DMS 273 treated with DMSO at 0.1 percent for 48 hours (cell line): ENCODE measurements at regions not wholly inside any gene's neighbourhood (a gene's known extent, or its start where the extent isn't known, plus 50 kb on each side); places are given as distances from the start of the nearest gene placed in this dataset.

Experiments
- DNase-seq: peaks from one replicate; lab custom pipeline; 2025; lab: John Stamatoyannopoulos, UW

- DNase-seq, result no peak
Measured at GRCh38 chr10:4527281-4527970, 298.6 kb upstream of the AKR1E2 start.

- no peak for DNase-seq
Measured at GRCh38 chr10:4526311-4526731, 299.7 kb upstream of the AKR1E2 start.

GRCh38 chr10:4525103-4525502, 300.9 kb upstream of the AKR1E2 start:
- no peak for DNase-seq

GRCh38 chr10:4522296-4523000, 303.6 kb upstream of the AKR1E2 start:
- DNase-seq, result no peak

GRCh38 chr10:4519658-4520402, 306.2 kb upstream of the AKR1E2 start:
- DNase-seq, result no peak

GRCh38 chr10:4517746-4518145, 308.3 kb upstream of the AKR1E2 start:
- DNase-seq, result no peak

- DNase-seq, result peak; percentile 53
Measured at GRCh38 chr10:4515721-4516120, 310.3 kb upstream of the AKR1E2 start.

GRCh38 chr10:4514445-4515108, 311.4 kb upstream of the AKR1E2 start:
- no peak for DNase-seq

GRCh38 chr10:4512671-4513240, 313.3 kb upstream of the AKR1E2 start:
- DNase-seq, result peak; percentile 4

GRCh38 chr10:4512196-4512595, 313.8 kb upstream of the AKR1E2 start:
- DNase-seq, result no peak

GRCh38 chr10:4511509-4511908, 314.5 kb upstream of the AKR1E2 start:
- DNase-seq, result no peak

GRCh38 chr10:4509405-4509804, 316.6 kb upstream of the AKR1E2 start:
- DNase-seq, result no peak

GRCh38 chr10:4506095-4506494, 319.9 kb upstream of the AKR1E2 start:
- no peak for DNase-seq

- no peak for DNase-seq
Measured at GRCh38 chr10:4504550-4504949, 321.5 kb upstream of the AKR1E2 start.

- no peak for DNase-seq
Measured at GRCh38 chr10:4503076-4503475, 322.9 kb upstream of the AKR1E2 start.

GRCh38 chr10:4501306-4501705, 324.7 kb upstream of the AKR1E2 start:
- DNase-seq, result no peak

- no peak for DNase-seq
Measured at GRCh38 chr10:4498711-4499251, 327.2 kb upstream of the AKR1E2 start.

GRCh38 chr10:4494551-4494950, 331.5 kb upstream of the AKR1E2 start:
- DNase-seq, result no peak

- DNase-seq, result no peak
Measured at GRCh38 chr10:4492202-4492601, 333.8 kb upstream of the AKR1E2 start.

GRCh38 chr10:4488904-4489303, 337.1 kb upstream of the AKR1E2 start:
- DNase-seq, result no peak

- no peak for DNase-seq
Measured at GRCh38 chr10:4485636-4486035, 340.4 kb upstream of the AKR1E2 start.

GRCh38 chr10:4483811-4484210, 342.2 kb upstream of the AKR1E2 start:
- DNase-seq, result no peak
